ENCODE measurements at regions not wholly inside any gene's neighbourhood (a gene's known extent, or its start where the extent isn't known, plus 50 kb on each side); places are given as distances from the start of the nearest gene placed in this dataset.

DNA sequence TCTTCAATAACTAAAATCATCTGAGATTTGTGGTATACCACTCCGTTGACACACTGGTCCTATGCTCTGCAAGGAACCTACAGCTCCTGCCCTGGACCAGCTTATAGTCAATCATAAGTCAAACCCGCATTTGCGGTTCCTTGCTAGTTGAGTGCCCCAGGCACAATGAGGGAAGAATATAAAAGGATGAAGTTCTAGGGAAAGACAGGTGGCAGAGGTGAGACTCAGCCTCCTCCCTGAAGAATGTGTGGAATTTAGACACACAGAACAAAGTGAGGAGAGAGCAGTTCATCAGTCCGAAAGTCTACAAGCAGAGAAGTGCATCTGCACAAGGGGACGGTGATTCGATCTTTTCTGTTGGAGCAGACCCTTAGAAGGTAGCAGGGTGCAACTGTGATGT, 615.0 kb upstream of the FANCL start:
- no peaks in the 10 kb centered on the region for H3K4me1 ChIP-seq (ENCODE audit: insufficient read depth, low read length)
- TF ChIP-seq, protein P1, sequence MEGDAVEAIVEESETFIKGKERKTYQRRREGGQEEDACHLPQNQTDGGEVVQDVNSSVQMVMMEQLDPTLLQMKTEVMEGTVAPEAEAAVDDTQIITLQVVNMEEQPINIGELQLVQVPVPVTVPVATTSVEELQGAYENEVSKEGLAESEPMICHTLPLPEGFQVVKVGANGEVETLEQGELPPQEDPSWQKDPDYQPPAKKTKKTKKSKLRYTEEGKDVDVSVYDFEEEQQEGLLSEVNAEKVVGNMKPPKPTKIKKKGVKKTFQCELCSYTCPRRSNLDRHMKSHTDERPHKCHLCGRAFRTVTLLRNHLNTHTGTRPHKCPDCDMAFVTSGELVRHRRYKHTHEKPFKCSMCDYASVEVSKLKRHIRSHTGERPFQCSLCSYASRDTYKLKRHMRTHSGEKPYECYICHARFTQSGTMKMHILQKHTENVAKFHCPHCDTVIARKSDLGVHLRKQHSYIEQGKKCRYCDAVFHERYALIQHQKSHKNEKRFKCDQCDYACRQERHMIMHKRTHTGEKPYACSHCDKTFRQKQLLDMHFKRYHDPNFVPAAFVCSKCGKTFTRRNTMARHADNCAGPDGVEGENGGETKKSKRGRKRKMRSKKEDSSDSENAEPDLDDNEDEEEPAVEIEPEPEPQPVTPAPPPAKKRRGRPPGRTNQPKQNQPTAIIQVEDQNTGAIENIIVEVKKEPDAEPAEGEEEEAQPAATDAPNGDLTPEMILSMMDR (IDR thresholded peaks at IDR 0.05; ENCODE audit: extremely low read depth, low read depth, low read length), result no peak
- no peak overlapping the region for H2AFZ ChIP-seq (ENCODE audit: low read length)
- H3K4me3 ChIP-seq (ENCODE audit: insufficient read depth, low read length), result no peak overlapping the region
- H3K9me3 ChIP-seq (ENCODE audit: low read depth, low read length), result no peaks in the 10 kb centered on the region
- no peaks in the 10 kb centered on the region for H4K20me1 ChIP-seq (ENCODE audit: insufficient read depth, low read length)
- no peak overlapping the region for H3K4me2 ChIP-seq (ENCODE audit: insufficient read depth, low read length)
- H3K27ac ChIP-seq (ENCODE audit: low read depth, low read length), result no peak overlapping the region
- H3K27me3 ChIP-seq (ENCODE audit: insufficient read depth, low read length), result no peaks in the 10 kb centered on the region
- no peak for DNase-seq (ENCODE audit: insufficient read length, low spot score, missing footprints)
- H3K36me3 ChIP-seq (ENCODE audit: insufficient read depth, low read length), result no peaks in the 10 kb centered on the region
- H3K79me2 ChIP-seq (ENCODE audit: insufficient read depth, low read length), result no peaks in the 10 kb centered on the region

DNA sequence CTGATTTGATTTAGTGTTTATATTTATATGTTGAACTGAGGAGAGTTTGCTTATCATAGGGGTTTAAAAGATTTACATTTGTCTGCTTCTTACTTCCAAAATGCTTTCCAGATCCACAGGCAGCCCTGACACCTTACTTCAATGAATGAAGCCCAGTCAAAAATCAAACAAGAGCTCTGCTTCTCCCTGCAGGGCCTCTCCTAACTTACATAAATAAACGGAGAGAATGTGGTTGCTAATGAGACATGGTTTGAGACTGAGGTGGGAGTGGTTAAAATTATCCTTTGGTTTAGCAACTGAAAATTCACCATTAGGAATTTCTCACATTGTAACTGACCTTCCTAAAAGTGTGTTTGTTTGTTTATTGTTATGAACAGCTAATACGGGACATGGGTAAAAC, 612.3 kb upstream of the FANCL start:
- TF ChIP-seq, protein P1 (IDR thresholded peaks at IDR 0.05; ENCODE audit: extremely low read depth, low read depth, low read length), result no peak
- Histone ChIP-seq H3K27ac (ENCODE audit: low read depth, low read length) (no peak overlapping the region), H3K79me2 (ENCODE audit: insufficient read depth, low read length) (no peaks in the 10 kb centered on the region), H4K20me1 (ENCODE audit: insufficient read depth, low read length) (no peaks in the 10 kb centered on the region), H3K4me3 (ENCODE audit: insufficient read depth, low read length) (no peak overlapping the region), H3K4me2 (ENCODE audit: insufficient read depth, low read length) (no peak overlapping the region), H3K27me3 (ENCODE audit: insufficient read depth, low read length) (no peaks in the 10 kb centered on the region), H2AFZ (ENCODE audit: low read length) (no peak overlapping the region), H3K9me3 (ENCODE audit: low read depth, low read length) (no peaks in the 10 kb centered on the region), H3K4me1 (ENCODE audit: insufficient read depth, low read length) (no peaks in the 10 kb centered on the region), H3K36me3 (ENCODE audit: insufficient read depth, low read length) (no peaks in the 10 kb centered on the region)
- no peak for DNase-seq (ENCODE audit: insufficient read length, low spot score, missing footprints)

DNA sequence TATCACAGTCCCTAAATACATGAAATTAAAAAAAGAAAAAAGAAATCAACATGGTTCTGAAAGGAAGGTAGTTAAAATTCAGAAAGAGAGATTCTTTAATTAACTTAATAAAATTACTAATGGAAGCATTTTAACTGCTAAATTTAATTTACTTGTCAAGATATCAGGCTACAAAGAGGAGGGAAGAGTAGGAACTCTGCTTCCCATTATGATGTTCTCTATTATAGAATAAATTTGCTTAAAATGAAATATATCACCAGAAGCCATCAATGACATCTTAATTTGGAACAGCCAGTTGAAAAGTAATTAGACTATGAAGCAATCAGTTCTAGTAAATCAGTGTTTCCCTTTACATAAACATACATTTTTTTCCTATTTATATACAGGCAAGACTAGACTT, 611.8 kb upstream of the FANCL start:
- H3K27ac ChIP-seq (ENCODE audit: low read depth, low read length), result no peak overlapping the region
- H3K36me3 ChIP-seq (ENCODE audit: insufficient read depth, low read length), result no peaks in the 10 kb centered on the region
- no peak overlapping the region for H2AFZ ChIP-seq (ENCODE audit: low read length)
- no peaks in the 10 kb centered on the region for H4K20me1 ChIP-seq (ENCODE audit: insufficient read depth, low read length)
- H3K4me2 ChIP-seq (ENCODE audit: insufficient read depth, low read length), result no peak overlapping the region
- DNase-seq (ENCODE audit: insufficient read length, low spot score, missing footprints), result no peak
- H3K9me3 ChIP-seq (ENCODE audit: low read depth, low read length), result no peaks in the 10 kb centered on the region
- H3K27me3 ChIP-seq (ENCODE audit: insufficient read depth, low read length), result no peaks in the 10 kb centered on the region
- no peaks in the 10 kb centered on the region for H3K79me2 ChIP-seq (ENCODE audit: insufficient read depth, low read length)
- TF ChIP-seq, protein P1 (IDR thresholded peaks at IDR 0.05; ENCODE audit: extremely low read depth, low read depth, low read length), result no peak
- H3K4me1 ChIP-seq (ENCODE audit: insufficient read depth, low read length), result no peaks in the 10 kb centered on the region
- H3K4me3 ChIP-seq (ENCODE audit: insufficient read depth, low read length), result no peak overlapping the region

DNA sequence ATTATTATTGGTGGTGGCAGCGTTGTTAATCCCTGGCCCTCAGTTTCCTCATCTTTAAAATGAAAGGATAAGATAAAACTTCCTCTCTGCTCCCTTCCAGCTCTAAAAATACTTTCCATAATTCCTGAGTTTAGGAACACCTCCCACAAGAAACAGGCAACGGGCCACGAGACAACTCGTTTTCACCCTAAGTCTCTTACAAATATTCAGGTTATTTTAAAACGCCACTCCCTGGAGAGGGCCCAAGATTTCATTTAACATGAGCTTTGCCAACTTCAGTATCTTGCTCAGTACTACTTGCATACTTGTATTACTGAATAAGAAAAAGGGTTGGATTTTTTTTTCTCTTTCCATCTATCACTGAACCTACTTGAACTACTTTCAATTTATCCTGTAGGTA, 611.1 kb upstream of the FANCL start:
- Histone ChIP-seq H3K9me3 (ENCODE audit: low read depth, low read length) (no peaks in the 10 kb centered on the region), H2AFZ (ENCODE audit: low read length) (no peak overlapping the region), H3K4me2 (ENCODE audit: insufficient read depth, low read length) (no peak overlapping the region), H4K20me1 (ENCODE audit: insufficient read depth, low read length) (no peaks in the 10 kb centered on the region), H3K36me3 (ENCODE audit: insufficient read depth, low read length) (no peaks in the 10 kb centered on the region), H3K79me2 (ENCODE audit: insufficient read depth, low read length) (no peaks in the 10 kb centered on the region), H3K4me1 (ENCODE audit: insufficient read depth, low read length) (no peaks in the 10 kb centered on the region), H3K27me3 (ENCODE audit: insufficient read depth, low read length) (no peaks in the 10 kb centered on the region), H3K4me3 (ENCODE audit: insufficient read depth, low read length) (no peak overlapping the region), H3K27ac (ENCODE audit: low read depth, low read length) (no peak overlapping the region)
- DNase-seq (ENCODE audit: insufficient read length, low spot score, missing footprints), result no peak
- TF ChIP-seq, protein P1 (IDR thresholded peaks at IDR 0.05; ENCODE audit: extremely low read depth, low read depth, low read length), result no peak

Data from osteoblast (primary cell).